ENCODE measurements at regions not wholly inside any gene's neighbourhood (a gene's known extent, or its start where the extent isn't known, plus 50 kb on each side); places are given as distances from the start of the nearest gene placed in this dataset.

DNA sequence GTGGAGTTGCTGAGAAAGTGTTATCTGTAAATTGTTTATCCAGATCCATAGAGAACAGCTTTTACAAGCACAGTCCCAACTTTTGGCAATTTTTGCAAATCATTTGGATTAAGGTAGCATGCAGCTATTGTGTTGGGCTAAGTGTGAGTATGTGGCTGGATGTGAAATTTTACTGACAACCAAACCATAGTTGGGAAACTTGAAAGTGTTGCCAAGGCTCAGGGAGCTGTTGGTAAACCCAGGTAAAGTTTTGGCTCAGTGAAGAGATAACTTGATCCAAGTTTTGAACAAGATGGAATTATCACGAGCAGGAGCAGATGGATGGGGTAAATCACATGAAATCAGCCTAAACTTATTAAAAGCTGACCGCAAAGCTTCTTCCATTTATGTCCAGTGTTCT lies 90.0 kb upstream of the HES1 start:
- Histone ChIP-seq H3K27ac (ENCODE audit: insufficient read length, low read depth, low read length) (no peak overlapping the region), H3K4me1 (ENCODE audit: insufficient read depth, low read length) (no peaks in the 10 kb centered on the region), H3K14ac (ENCODE audit: insufficient read depth, low read length) (no peak overlapping the region), H3K4ac (ENCODE audit: low read depth, low read length) (no peak overlapping the region), H3T11ph (ENCODE audit: low read length) (no peak overlapping the region), H2AK5ac (ENCODE audit: insufficient read length, low read length) (no peak overlapping the region), H2BK12ac (ENCODE audit: insufficient read length, low read depth, low read length) (no peak overlapping the region), H3K23ac (ENCODE audit: insufficient read length, low read depth, low read length) (no peak overlapping the region), H3K9me3 (ENCODE audit: control insufficient read depth, low read depth, low read length) (peaks cover 2% of the 10 kb centered on the region), H3K23me2 (ENCODE audit: insufficient read length, low read depth, low read length, poor library complexity, severe bottlenecking) (no peaks in the 10 kb centered on the region), H3K9ac (ENCODE audit: extremely low read depth, insufficient read length, low read length) (no peak overlapping the region), H2AFZ (ENCODE audit: low read length) (no peak overlapping the region), H4K91ac (ENCODE audit: insufficient read length, low read depth, low read length) (no peak overlapping the region), H4K5ac (ENCODE audit: insufficient read length, low read depth, low read length) (no peak overlapping the region), H3K27me3 (ENCODE audit: insufficient read depth, low read length) (no peaks in the 10 kb centered on the region; the same call in none of the 2 replicates), H2BK120ac (ENCODE audit: low read depth, low read length, poor library complexity, severe bottlenecking) (no peak overlapping the region), H3K4me2 (ENCODE audit: insufficient read depth, insufficient read length, low read length) (no peak overlapping the region), H4K20me1 (ENCODE audit: control insufficient read depth, insufficient read depth, insufficient read length) (no peaks in the 10 kb centered on the region), H4K8ac (replicated peaks; ENCODE audit: insufficient read length, low read depth, low read length) (no peak overlapping the region), H3K79me2 (ENCODE audit: insufficient read depth, low read length) (no peaks in the 10 kb centered on the region), H2BK5ac (ENCODE audit: insufficient read length, low read length) (no peak overlapping the region), H3K56ac (ENCODE audit: insufficient read length, low read depth, low read length) (no peak overlapping the region), H2BK15ac (ENCODE audit: low read depth, low read length) (no peak overlapping the region), H3K18ac (ENCODE audit: insufficient read length, low read depth, low read length) (no peak overlapping the region), H3K79me1 (ENCODE audit: insufficient read depth, low read depth, low read length, poor library complexity, severe bottlenecking) (no peaks in the 10 kb centered on the region), H2BK20ac (ENCODE audit: low read depth, low read length, poor library complexity, severe bottlenecking) (no peak overlapping the region)
- H3K36me3 Mint-ChIP-seq (ENCODE audit: insufficient read depth in 1 of 3, low read depth in 3 of 3) = peaks cover 5 to 9% (median 5%) of the 10 kb centered on the region in 3 experiments; a peak in 6 of 7 replicates
- peaks cover 9% of the 10 kb centered on the region in 2 experiments for H3K9me3 Mint-ChIP-seq
- peaks cover 1 to 4% of the 10 kb centered on the region in 2 experiments; a peak in 3 of 4 replicates for H3K4me1 Mint-ChIP-seq
- DNase-seq = no peak
- H3K27ac Mint-ChIP-seq = no peak overlapping the region
- H3K27me3 Mint-ChIP-seq (ENCODE audit: low read depth) = peaks cover 20% of the 10 kb centered on the region
- TF ChIP-seq, protein P1, sequence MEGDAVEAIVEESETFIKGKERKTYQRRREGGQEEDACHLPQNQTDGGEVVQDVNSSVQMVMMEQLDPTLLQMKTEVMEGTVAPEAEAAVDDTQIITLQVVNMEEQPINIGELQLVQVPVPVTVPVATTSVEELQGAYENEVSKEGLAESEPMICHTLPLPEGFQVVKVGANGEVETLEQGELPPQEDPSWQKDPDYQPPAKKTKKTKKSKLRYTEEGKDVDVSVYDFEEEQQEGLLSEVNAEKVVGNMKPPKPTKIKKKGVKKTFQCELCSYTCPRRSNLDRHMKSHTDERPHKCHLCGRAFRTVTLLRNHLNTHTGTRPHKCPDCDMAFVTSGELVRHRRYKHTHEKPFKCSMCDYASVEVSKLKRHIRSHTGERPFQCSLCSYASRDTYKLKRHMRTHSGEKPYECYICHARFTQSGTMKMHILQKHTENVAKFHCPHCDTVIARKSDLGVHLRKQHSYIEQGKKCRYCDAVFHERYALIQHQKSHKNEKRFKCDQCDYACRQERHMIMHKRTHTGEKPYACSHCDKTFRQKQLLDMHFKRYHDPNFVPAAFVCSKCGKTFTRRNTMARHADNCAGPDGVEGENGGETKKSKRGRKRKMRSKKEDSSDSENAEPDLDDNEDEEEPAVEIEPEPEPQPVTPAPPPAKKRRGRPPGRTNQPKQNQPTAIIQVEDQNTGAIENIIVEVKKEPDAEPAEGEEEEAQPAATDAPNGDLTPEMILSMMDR (conservative IDR thresholded peaks at IDR 0.05) = no peak
- WGBS (ENCODE audit: extremely low coverage, insufficient read length, low lambda C conversion rate) = no CpG with 5 or more reads among the region's 2 CpGs
- no peak overlapping the region for H3K4me3 Mint-ChIP-seq

Measured in H9 (cell line).